Gastroesophageal sphincter (tissue), 4 donors: ENCODE measurements at regions not wholly inside any gene's neighbourhood (a gene's known extent, or its start where the extent isn't known, plus 50 kb on each side); places are given as distances from the start of the nearest gene placed in this dataset.

Experiments used
- ATAC-seq: fragments of 150-250 bp; one replicate; pipeline ENCODE4 v1.9.1; 2016; ENCODE audit warnings: mild to moderate bottlenecking, moderate library complexity
- H3K27ac ChIP-seq, 4 donors: fragments of 200-600 bp; sonication (generic) in 3 of 4; 1 replicate in 3 of 4; 2 replicates in 1 of 4; pipeline ENCODE4 v1.5.1; 2016 to 2019
- H3K27me3 ChIP-seq: fragments of 200-600 bp; sonication (generic); one replicate; pipeline ENCODE4 v1.5.1; 2019
- H3K36me3 ChIP-seq, 2 donors: fragments of 200-600 bp; sonication (generic); one replicate each; pipeline ENCODE4 v1.5.1; 2019; ENCODE audit warnings: control low read depth in 1 of 2
- H3K4me1 ChIP-seq, 3 donors: fragments of 200-600 bp; sonication (generic); 1 replicate in 2 of 3; 2 replicates in 1 of 3; pipeline ENCODE4 v1.5.1; 2016 to 2019; ENCODE audit warnings: control low read depth in 2 of 3
- H3K4me3 ChIP-seq, 2 donors: fragments of 200-600 bp; sonication (generic); one replicate each; pipeline ENCODE4 v1.5.1; 2019; ENCODE audit warnings: mild to moderate bottlenecking in 1 of 2, moderate library complexity in 1 of 2
- H3K9me3 ChIP-seq, 3 donors: fragments of 200-600 bp; sonication (generic); one replicate each; pipeline ENCODE4 v1.5.1; 2017 to 2019; ENCODE audit warnings: control low read depth in 2 of 3
- EP300 ChIP-seq: sonication (generic); formaldehyde crosslinking; IDR thresholded peaks from one replicate; pipeline ENCODE4 v1.6.1; 2017; ENCODE audit warnings: antibody characterized with exemption, mild to moderate bottlenecking
- POLR2A ChIP-seq, 2 donors: fragments of 450-650 bp; IDR thresholded peaks; one replicate each; pipeline ENCODE4 v1.6.1; 2017; ENCODE audit warnings: antibody characterized with exemption in 2 of 2, mild to moderate bottlenecking in 2 of 2, moderate library complexity in 1 of 2
- POLR2AphosphoS5 ChIP-seq: sonication (generic); formaldehyde crosslinking; IDR thresholded peaks from one replicate; pipeline ENCODE4 v1.6.1; 2017; ENCODE audit warnings: antibody characterized with exemption
- WGBS, 2 donors: methylation state at CpG; one replicate each; pipeline ENCODE4 v1.1.5; 2018; ENCODE audit warnings: low coverage in 1 of 2; 5-methylcytosine and 5-hydroxymethylcytosine counted together
- TF ChIP-seq, protein P1 (sequence below), 4 experiments: fragments of 200-600 bp in 2 of 4; fragments of 450-650 bp in 2 of 4; sonication (generic) in 1 of 4; IDR thresholded peaks; one replicate each; pipeline ENCODE4 v1.5.1; 2017 to 2019; ENCODE audit warnings: antibody characterized with exemption in 4 of 4, mild to moderate bottlenecking in 2 of 4, moderate library complexity in 2 of 4

GRCh38 chr14:65222440-65222858 is 120.1 kb upstream of the MAX start:
- ATAC-seq: no peak
- Histone ChIP-seq H3K27ac (no peak overlapping the region), H3K4me1 (peaks cover 0 to 7% (median 0%) of the 10 kb centered on the region in 3 donors), H3K4me3 (no peak overlapping the region), H3K36me3 (no peaks in the 10 kb centered on the region), H3K27me3 (no peaks in the 10 kb centered on the region), H3K9me3 (no peaks in the 10 kb centered on the region)
- 42 to 47% methylated on average over 8 to 9 of the region's 9 CpGs for WGBS, 2 donors
- no peak for TF ChIP-seq POLR2A (IDR thresholded peaks at IDR 0.05)
- TF ChIP-seq, protein P1, sequence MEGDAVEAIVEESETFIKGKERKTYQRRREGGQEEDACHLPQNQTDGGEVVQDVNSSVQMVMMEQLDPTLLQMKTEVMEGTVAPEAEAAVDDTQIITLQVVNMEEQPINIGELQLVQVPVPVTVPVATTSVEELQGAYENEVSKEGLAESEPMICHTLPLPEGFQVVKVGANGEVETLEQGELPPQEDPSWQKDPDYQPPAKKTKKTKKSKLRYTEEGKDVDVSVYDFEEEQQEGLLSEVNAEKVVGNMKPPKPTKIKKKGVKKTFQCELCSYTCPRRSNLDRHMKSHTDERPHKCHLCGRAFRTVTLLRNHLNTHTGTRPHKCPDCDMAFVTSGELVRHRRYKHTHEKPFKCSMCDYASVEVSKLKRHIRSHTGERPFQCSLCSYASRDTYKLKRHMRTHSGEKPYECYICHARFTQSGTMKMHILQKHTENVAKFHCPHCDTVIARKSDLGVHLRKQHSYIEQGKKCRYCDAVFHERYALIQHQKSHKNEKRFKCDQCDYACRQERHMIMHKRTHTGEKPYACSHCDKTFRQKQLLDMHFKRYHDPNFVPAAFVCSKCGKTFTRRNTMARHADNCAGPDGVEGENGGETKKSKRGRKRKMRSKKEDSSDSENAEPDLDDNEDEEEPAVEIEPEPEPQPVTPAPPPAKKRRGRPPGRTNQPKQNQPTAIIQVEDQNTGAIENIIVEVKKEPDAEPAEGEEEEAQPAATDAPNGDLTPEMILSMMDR (IDR thresholded peaks at IDR 0.05): peak; percentile 24 to 66 (median 48)

DNA sequence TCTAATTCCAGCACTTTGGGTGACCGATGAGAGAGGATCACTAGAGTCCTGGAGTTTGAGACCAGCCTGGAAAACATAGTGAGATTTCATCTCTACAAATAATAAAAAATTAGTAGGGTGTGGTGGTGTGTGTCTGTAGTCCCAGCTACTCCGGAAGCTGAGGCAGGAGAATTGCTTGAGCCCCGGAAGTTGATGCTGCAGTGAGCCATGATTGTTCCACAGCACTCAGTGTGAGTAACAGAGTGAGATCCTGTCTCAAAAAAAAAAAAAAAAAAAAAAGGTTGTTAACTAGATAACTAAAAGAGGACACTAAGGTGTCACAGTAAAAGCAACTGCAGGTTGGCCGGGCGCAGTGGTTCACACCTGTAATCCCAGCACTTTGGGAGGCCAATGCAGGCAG is 121.3 kb upstream of the MAX start:
- peaks cover 0 to 7% (median 0%) of the 10 kb centered on the region in 3 donors for H3K4me1 ChIP-seq
- H3K27ac ChIP-seq: no peak overlapping the region
- H3K27me3 ChIP-seq: no peaks in the 10 kb centered on the region
- WGBS, 2 donors: 87 to 100% methylated on average over 4 to 5 of the region's 5 CpGs
- no peak for TF ChIP-seq POLR2AphosphoS5
- H3K36me3 ChIP-seq: no peaks in the 10 kb centered on the region
- H3K4me3 ChIP-seq: no peak overlapping the region
- ATAC-seq: no peak
- H3K9me3 ChIP-seq: no peaks in the 10 kb centered on the region

- Histone ChIP-seq H3K4me3 (no peak overlapping the region), H3K4me1 (peaks cover 0 to 12% (median 0%) of the 10 kb centered on the region in 3 donors), H3K36me3 (no peaks in the 10 kb centered on the region), H3K27me3 (no peaks in the 10 kb centered on the region), H3K27ac (no peak overlapping the region), H3K9me3 (no peaks in the 10 kb centered on the region)
- TF ChIP-seq, protein P1 (IDR thresholded peaks at IDR 0.05): no peak
- TF ChIP-seq POLR2A (IDR thresholded peaks at IDR 0.05): no peak
- TF ChIP-seq EP300: no peak
- TF ChIP-seq POLR2AphosphoS5: no peak
- no peak for ATAC-seq
- WGBS, 2 donors: 14% methylated on average over 1 of the region's 1 CpG; no CpG with 5 or more reads in 1 of the 2 donors
Observed at GRCh38 chr14:65224799-65225198, 122.5 kb upstream of the MAX start.

DNA sequence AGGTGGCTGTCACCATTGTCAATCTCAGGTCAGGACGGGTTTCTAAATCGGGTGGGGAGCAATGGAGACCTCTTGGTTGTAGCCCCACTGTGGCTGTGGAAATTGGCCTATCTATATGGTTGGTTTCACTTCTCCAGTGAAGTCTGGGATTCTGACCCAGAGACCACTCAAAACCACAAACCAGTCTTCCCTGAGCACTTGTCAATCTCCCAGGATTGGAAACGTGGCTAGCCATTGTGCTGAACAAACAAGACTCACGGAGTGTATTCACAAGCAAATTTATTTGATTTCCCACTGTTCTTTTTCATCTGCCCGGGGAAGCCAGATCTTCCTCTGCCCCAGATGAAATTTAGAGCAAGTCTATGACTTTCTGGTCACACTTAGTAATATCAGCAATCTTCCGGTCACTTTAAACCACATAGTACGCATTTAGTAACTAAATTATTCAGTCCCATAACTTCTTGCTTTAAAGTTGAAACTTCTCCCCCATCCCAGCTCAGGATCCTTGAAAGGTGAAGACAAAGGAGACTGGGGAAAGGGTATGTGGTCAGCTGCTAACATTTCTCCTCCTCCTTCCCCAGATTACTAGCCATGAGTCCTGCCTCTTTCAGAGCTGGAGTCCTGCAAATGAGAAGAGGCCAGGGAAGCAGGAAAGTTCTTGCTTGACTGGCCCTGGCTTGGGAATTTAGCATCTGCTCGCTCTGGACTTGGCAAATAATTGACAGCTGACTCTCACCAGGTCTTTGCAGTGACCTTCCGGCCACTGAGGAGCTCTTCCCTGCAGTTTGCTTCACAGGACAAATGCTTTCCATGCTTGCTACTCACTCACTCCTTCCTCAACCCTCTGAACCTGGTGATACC is 123.2 kb upstream of the MAX start:
- no peaks in the 10 kb centered on the region for H3K27me3 ChIP-seq
- H3K4me1 ChIP-seq: peaks cover 0 to 18% (median 0%) of the 10 kb centered on the region in 3 donors
- no peaks in the 10 kb centered on the region for H3K36me3 ChIP-seq
- no peak overlapping the region for H3K4me3 ChIP-seq
- TF ChIP-seq POLR2AphosphoS5: no peak
- TF ChIP-seq, protein P1 (IDR thresholded peaks at IDR 0.05): no peak
- 81 to 97% methylated on average over 4 to 6 of the region's 9 CpGs for WGBS, 2 donors
- H3K9me3 ChIP-seq: no peaks in the 10 kb centered on the region
- no peak for ATAC-seq
- H3K27ac ChIP-seq: no peak overlapping the region

DNA sequence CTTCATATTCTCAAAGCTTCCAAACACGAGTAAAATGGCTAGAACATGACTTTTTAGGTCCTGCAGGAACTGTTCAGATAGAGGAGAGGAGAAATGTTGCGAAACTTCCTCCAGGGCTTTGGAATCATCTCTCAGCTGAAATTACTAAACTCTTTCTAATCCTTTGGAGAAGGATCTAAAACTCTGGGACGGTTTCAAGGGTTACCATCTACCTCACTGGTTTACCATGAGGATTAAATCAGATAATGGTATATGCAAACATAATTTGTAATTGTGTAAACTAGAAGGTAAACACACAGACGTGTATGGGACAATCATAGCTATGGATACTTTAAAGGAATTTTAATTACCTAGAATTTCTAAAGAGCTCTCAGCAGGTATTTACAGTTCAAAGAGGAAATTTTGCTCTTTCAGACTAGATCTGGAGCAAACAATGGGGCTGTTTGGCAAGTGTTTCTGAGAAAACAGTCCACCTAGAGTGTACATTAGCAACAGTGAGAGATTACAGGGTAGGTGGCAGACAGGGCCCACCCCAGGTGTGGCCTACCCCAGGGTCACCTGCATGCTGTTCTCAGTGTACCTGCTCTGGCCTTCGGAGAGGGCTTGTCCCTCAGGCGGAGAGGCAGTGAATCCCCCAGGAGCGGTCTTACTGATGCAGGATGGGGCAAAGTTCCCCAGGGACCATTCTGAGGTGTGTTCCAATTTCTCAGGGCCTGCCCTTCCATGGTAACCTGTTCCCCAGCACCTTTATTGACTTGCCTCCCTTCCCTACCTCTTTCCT is 124.7 kb upstream of the MAX start:
- Histone ChIP-seq H3K4me3 (no peak overlapping the region), H3K4me1 (peaks cover 0 to 22% (median 0%) of the 10 kb centered on the region in 3 donors), H3K27me3 (no peaks in the 10 kb centered on the region), H3K36me3 (no peaks in the 10 kb centered on the region), H3K27ac (no peak overlapping the region), H3K9me3 (no peaks in the 10 kb centered on the region)
- 67 to 74% methylated on average over 4 to 6 of the region's 7 CpGs for WGBS, 2 donors
- no peak for TF ChIP-seq EP300
- ATAC-seq: no peak
